Neutrophil (primary cell): ENCODE measurements at regions not wholly inside any gene's neighbourhood (a gene's known extent, or its start where the extent isn't known, plus 50 kb on each side); places are given as distances from the start of the nearest gene placed in this dataset.
"Not testable (repeated sequence)": the region's sequence is repeated elsewhere in the genome, so short reads cannot be mapped to it uniquely, and the experiment has no call there.

Source experiments
- H3K27ac ChIP-seq: fragments of 200-600 bp; sonication (generic); 2 replicates; pipeline ENCODE4 v1.5.1; 2016; ENCODE audit warnings: mild to moderate bottlenecking, moderate library complexity
- H3K27me3 ChIP-seq: fragments of 200-600 bp; sonication (generic); 2 replicates; pipeline ENCODE4 v1.6.0; 2016; ENCODE audit warnings: mild to moderate bottlenecking
- H3K36me3 ChIP-seq: fragments of 200-600 bp; sonication (generic); 2 replicates; pipeline ENCODE4 v1.5.1; 2017
- H3K4me1 ChIP-seq, 2 experiments: fragments of 200-600 bp in 1 of 2; sonication (generic) in 1 of 2; 1 replicate in 1 of 2; 2 replicates in 1 of 2; pipeline versions ENCODE4 v1.5.1 to v1.6.1; 2013 to 2016; ENCODE audit warnings: low read depth in 1 of 2, low read length in 1 of 2, mild to moderate bottlenecking in 1 of 2, moderate library complexity in 1 of 2; ENCODE audit not compliant: control insufficient read depth in 1 of 2, insufficient read depth in 1 of 2
- H3K4me3 ChIP-seq, 2 experiments: fragments of 200-600 bp in 1 of 2; sonication (generic) in 1 of 2; 1 replicate in 1 of 2; 2 replicates in 1 of 2; pipeline ENCODE4 v1.5.1; 2013 to 2016; ENCODE audit warnings: low read depth in 1 of 2, low read length in 1 of 2, mild to moderate bottlenecking in 1 of 2, moderate library complexity in 1 of 2
- H3K9me3 ChIP-seq: fragments of 200-600 bp; sonication (generic); 2 replicates; pipeline ENCODE4 v1.5.1; 2016
- TF ChIP-seq, protein P1 (sequence below): fragments of 200-600 bp; sonication (generic); IDR thresholded peaks from 2 replicates; pipeline ENCODE4 v1.5.1; 2016; ENCODE audit warnings: antibody characterized with exemption

GRCh38 chr5:126139086-126139485 is 284.1 kb upstream of the GRAMD2B start:
- Histone ChIP-seq H3K36me3 (no peaks in the 10 kb centered on the region), H3K9me3 (no peaks in the 10 kb centered on the region), H3K4me1 (no peaks in the 10 kb centered on the region), H3K27ac (no peak overlapping the region), H3K27me3 (no peaks in the 10 kb centered on the region), H3K4me3 (no peak overlapping the region)
- TF ChIP-seq, protein P1, sequence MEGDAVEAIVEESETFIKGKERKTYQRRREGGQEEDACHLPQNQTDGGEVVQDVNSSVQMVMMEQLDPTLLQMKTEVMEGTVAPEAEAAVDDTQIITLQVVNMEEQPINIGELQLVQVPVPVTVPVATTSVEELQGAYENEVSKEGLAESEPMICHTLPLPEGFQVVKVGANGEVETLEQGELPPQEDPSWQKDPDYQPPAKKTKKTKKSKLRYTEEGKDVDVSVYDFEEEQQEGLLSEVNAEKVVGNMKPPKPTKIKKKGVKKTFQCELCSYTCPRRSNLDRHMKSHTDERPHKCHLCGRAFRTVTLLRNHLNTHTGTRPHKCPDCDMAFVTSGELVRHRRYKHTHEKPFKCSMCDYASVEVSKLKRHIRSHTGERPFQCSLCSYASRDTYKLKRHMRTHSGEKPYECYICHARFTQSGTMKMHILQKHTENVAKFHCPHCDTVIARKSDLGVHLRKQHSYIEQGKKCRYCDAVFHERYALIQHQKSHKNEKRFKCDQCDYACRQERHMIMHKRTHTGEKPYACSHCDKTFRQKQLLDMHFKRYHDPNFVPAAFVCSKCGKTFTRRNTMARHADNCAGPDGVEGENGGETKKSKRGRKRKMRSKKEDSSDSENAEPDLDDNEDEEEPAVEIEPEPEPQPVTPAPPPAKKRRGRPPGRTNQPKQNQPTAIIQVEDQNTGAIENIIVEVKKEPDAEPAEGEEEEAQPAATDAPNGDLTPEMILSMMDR: no peak

DNA sequence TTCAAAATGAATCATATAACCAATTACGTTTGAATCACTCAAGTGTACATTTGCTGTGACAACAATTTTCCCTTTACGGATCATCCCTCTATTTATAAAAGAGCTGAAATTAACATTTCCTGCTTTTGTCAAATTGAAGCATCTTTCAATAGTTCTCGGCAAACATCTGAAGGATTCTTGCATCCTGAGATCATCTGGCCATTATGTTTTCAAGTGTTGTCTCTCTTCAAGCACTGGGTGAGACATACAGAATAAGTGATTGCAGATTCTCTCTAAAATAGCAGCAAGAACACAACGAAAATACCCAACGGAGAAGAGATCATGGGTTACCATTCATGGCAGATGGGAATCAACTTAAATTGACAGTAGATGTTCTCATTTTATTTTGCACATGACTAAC is 283.4 kb upstream of the GRAMD2B start:
- H3K27ac ChIP-seq: no peak overlapping the region
- H3K27me3 ChIP-seq: no peaks in the 10 kb centered on the region
- H3K36me3 ChIP-seq: no peaks in the 10 kb centered on the region
- no peak overlapping the region for H3K4me3 ChIP-seq
- no peaks in the 10 kb centered on the region for H3K4me1 ChIP-seq
- no peaks in the 10 kb centered on the region for H3K9me3 ChIP-seq
- TF ChIP-seq, protein P1: no peak

- H3K27ac ChIP-seq: no peak overlapping the region
- no peaks in the 10 kb centered on the region for H3K4me1 ChIP-seq
- no peaks in the 10 kb centered on the region for H3K27me3 ChIP-seq
- H3K4me3 ChIP-seq: no peak overlapping the region
- TF ChIP-seq, protein P1: no peak
- no peaks in the 10 kb centered on the region for H3K36me3 ChIP-seq
- H3K9me3 ChIP-seq: no peaks in the 10 kb centered on the region
Observed at GRCh38 chr5:126143622-126144021, 279.6 kb upstream of the GRAMD2B start.

GRCh38 chr5:126150319-126150718 is 272.9 kb upstream of the GRAMD2B start:
- not testable (repeated sequence) for H3K4me3 ChIP-seq

GRCh38 chr5:126155298-126155697 is 267.9 kb upstream of the GRAMD2B start:
- H3K36me3 ChIP-seq, H3K4me1 ChIP-seq, H3K4me3 ChIP-seq, H3K27ac ChIP-seq, H3K9me3 ChIP-seq, H3K27me3 ChIP-seq: not testable (repeated sequence)

More at GRCh38 chr5:126150319-126150718, 272.9 kb upstream of the GRAMD2B start:
- not testable (repeated sequence) for H3K27me3 ChIP-seq, H3K4me1 ChIP-seq, H3K36me3 ChIP-seq, H3K9me3 ChIP-seq, H3K27ac ChIP-seq

DNA sequence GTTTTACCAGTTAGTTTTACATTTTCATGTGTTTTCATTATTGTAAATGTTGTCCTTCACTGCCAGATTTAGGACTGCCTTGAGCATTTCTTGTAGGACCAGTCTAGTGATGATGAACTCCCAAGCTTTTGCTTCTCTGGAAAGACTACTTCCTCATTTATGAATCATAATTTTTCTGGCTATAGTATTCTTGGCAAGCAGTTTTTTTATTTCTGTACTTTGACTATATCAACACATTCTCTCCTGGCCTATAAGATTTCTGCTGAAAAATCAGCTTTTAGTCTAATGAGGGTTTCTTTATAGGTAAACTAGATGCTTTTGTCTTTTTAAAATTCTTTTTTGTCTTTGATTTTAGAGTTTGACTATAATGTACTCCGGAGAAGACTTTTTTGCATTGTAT is 256.8 kb upstream of the GRAMD2B start:
- H3K9me3 ChIP-seq: no peaks in the 10 kb centered on the region
- H3K27ac ChIP-seq: no peak overlapping the region
- no peaks in the 10 kb centered on the region for H3K4me1 ChIP-seq
- no peaks in the 10 kb centered on the region for H3K36me3 ChIP-seq
- no peak overlapping the region for H3K4me3 ChIP-seq
- no peaks in the 10 kb centered on the region for H3K27me3 ChIP-seq
- TF ChIP-seq, protein P1: no peak

DNA sequence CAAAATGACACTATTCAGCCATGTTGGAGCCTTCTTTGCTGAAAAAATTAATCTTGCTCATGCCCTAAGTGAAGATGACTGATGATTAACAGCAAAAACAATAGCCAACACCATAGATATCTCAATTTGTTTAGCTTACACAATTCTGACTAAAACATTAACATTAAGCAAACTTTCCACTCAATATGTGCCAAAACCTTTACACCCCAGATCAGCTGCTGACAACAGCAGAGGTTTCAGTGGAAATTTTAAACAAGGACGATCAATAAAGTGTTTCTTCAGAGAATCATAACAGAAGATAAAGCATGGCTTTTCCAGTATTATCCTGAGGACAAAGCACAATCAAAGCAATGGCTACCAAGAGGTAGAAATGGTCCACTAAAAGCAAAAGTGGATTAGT is 254.4 kb upstream of the GRAMD2B start:
- Histone ChIP-seq H3K27ac (no peak overlapping the region), H3K27me3 (no peaks in the 10 kb centered on the region), H3K4me1 (no peaks in the 10 kb centered on the region), H3K36me3 (no peaks in the 10 kb centered on the region), H3K4me3 (no peak overlapping the region), H3K9me3 (peaks cover 6% of the 10 kb centered on the region)
- TF ChIP-seq, protein P1: no peak
